GM19328 (cell line): ENCODE measurements at regions not wholly inside any gene's neighbourhood (a gene's known extent, or its start where the extent isn't known, plus 50 kb on each side); places are given as distances from the start of the nearest gene placed in this dataset.

Experiments used
- ATAC-seq: cut with Tn5 transposase; IDR thresholded peaks from one replicate; pipeline ENCODE4 v1.9.1; 2021; ENCODE audit warnings: mild to moderate bottlenecking, moderate library complexity; ENCODE audit not compliant: unreplicated experiment

- no peak for ATAC-seq
These were observed 56.6 kb downstream of the HLA-G start for GRCh38 chr6:29884261-29884660.

- ATAC-seq, result no peak
These were observed 55.6 kb upstream of the HLA-A start for GRCh38 chr6:29886701-29887100.

GRCh38 chr6:29887330-29887818 is 55.0 kb upstream of the HLA-A start:
- peak; percentile 26 for ATAC-seq

GRCh38 chr6:29887819-29888776 is 54.2 kb upstream of the HLA-A start:
- ATAC-seq, result peak; percentile 64
